ENCODE measurements at regions not wholly inside any gene's neighbourhood (a gene's known extent, or its start where the extent isn't known, plus 50 kb on each side); places are given as distances from the start of the nearest gene placed in this dataset.

DNA sequence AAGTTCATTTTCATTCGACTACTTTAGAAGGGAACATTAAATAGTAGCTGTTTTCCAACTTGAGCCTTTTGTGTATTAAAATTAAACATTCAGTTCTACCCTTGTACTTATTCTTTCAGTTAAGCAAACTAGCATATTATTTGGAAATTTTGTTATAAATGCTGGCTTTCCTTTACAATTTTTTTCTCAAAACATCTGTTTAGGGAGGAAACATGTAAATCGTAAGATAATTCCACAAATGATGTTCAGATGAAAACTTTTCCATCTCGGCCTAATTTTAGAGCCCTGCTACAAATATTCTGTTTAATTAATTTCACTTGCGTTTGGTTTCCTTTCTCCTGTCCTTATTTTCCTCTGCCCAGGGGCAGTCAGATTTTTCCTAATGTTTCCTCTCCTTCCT, 476.2 kb upstream of the RGMA start:
- DNase-seq (ENCODE audit: low read depth) = no peak
- H3K4me3 ChIP-seq (ENCODE audit: low read depth, low read length) = no peak overlapping the region
- TF ChIP-seq CTCF (conservative IDR thresholded peaks at IDR 0.05; ENCODE audit: low read depth, low read length) = no peak

DNA sequence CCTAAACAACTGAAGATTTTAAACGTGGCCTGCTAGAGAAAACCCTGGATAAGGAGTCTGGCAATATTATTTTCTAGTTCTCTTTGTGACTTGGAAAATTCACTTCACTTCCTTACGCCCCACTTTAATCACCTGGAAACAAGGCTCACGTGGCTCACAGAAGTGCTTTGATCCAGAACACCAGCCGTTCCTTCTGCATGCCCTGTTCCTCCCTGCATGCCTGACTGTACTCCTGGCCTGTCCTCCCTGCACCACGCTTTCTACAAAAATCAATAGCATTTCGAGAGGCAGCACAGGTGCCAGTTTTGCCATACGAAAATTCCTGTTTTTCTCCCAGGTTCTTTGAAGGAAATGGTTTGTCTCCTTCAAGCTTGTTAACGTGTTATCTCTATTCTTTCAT, 474.2 kb upstream of the RGMA start:
- peak; percentile 33 for DNase-seq (ENCODE audit: low read depth)
- no peak for TF ChIP-seq CTCF (conservative IDR thresholded peaks at IDR 0.05; ENCODE audit: low read depth, low read length)
- H3K4me3 ChIP-seq (ENCODE audit: low read depth, low read length) = no peak overlapping the region

DNA sequence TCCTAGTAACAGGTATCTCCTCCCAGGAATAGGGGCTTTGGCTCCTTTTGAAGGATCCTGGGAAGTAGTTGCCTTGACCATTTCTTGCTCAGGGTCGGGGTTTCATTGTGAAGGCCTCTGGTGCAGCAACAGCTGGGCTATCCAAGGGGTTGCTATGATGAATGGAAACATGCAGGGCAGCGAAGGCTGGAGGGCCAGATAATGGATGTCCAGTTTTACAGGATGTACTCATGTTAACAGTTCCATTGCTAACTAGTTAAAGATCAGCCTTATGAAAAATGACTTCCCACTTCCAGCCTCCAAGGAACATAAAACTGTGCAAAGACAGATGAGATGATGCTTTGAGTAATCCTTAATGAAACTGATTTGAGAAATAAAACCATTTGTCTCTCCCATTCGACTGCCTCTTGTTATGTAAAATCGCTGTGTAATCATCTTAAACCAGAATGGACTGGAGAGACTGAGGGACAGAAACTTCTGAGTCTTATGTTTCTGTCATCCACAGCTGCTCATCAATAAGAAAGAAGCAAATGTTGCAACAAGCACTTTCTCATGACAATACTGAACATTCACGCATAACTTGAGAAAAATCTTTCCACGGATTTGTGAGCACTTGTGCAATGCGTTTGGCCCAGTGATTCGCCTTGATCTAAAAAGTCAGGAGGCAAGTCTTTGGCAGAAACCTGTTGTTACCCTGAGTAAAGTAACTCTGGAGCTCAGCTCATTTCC, 473.5 kb upstream of the RGMA start:
- no peak overlapping the region for H3K4me3 ChIP-seq (ENCODE audit: low read depth, low read length)
- TF ChIP-seq CTCF (conservative IDR thresholded peaks at IDR 0.05; ENCODE audit: low read depth, low read length) = no peak
- peak; percentile 65 for DNase-seq (ENCODE audit: low read depth)

GRCh38 chr15:93557696-93558095, 468.7 kb upstream of the RGMA start:
- TF ChIP-seq CTCF (conservative IDR thresholded peaks at IDR 0.05; ENCODE audit: low read depth, low read length) = no peak
- no peak for DNase-seq (ENCODE audit: low read depth)
- H3K4me3 ChIP-seq (ENCODE audit: low read depth, low read length) = no peak overlapping the region

DNA sequence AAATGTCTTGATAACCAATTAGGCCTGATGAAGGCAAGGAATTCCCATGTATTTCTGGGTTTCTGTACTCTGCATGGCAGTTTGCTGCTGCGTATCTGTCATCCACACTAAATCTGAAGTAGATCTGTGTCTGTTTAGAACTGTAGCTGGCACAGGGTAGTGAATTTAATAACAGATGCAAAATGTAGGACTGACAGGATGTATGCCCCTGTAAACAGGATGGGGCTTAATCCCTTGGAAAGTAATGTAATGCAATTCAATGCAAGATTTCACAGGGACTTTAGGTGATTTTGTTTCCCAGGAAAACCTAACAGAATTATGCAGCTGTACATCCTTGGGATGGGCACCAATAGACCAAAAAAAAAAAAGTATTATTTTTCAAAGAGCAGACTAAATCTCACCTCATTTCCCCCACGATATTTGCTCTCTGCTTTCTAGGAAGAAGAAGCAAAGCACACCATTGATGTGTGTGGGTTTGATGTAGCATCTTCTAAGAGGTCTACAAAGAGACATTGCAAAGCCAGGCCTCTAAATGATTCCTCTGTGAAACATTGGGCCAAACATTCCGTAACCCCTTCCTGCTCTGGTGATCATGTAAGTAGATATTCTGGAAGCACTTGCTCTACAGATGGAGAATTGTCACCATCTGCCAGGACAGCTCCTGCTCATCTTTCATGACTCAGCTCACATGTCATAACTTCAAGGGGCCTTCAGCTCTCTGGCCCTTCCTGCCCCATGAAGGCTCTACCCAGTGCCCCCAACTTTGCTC, 464.3 kb upstream of the RGMA start:
- no peak for TF ChIP-seq CTCF (conservative IDR thresholded peaks at IDR 0.05; ENCODE audit: low read depth, low read length)
- H3K4me3 ChIP-seq (ENCODE audit: low read depth, low read length) = no peak overlapping the region
- DNase-seq (ENCODE audit: low read depth) = no peak

GRCh38 chr15:93543093-93543492, 454.1 kb upstream of the RGMA start:
- DNase-seq (ENCODE audit: low read depth) = no peak
- TF ChIP-seq CTCF (conservative IDR thresholded peaks at IDR 0.05; ENCODE audit: low read depth, low read length) = no peak
- H3K4me3 ChIP-seq (ENCODE audit: low read depth, low read length) = no peak overlapping the region

All from epithelial cell of proximal tubule (primary cell).